Uterus (tissue), 3 donors: ENCODE measurements at regions not wholly inside any gene's neighbourhood (a gene's known extent, or its start where the extent isn't known, plus 50 kb on each side); places are given as distances from the start of the nearest gene placed in this dataset.

Experiments used
- DNase-seq, 2 donors: peaks; one replicate each; pipeline ENCODE4 v3.0.0-alpha.2; 2019 to 2020
- H3K27ac ChIP-seq, 2 donors: fragments of 200-600 bp; sonication (generic); 1 replicate in 1 of 2; 2 replicates in 1 of 2; pipeline ENCODE4 v1.5.1; 2016 to 2018
- H3K27me3 ChIP-seq, 2 donors: fragments of 200-600 bp; sonication (generic); one replicate each; pipeline ENCODE4 v1.5.1; 2018 to 2019; ENCODE audit warnings: control low read depth in 1 of 2
- H3K36me3 ChIP-seq, 2 donors: fragments of 200-600 bp; sonication (generic); one replicate each; pipeline ENCODE4 v1.5.1; 2019; ENCODE audit warnings: control low read depth in 1 of 2
- H3K4me1 ChIP-seq, 2 donors: fragments of 200-600 bp; sonication (generic); one replicate each; pipeline ENCODE4 v1.5.1; 2018 to 2019; ENCODE audit warnings: control low read depth in 1 of 2
- H3K4me3 ChIP-seq, 2 donors: fragments of 200-600 bp; sonication (generic); 1 replicate in 1 of 2; 2 replicates in 1 of 2; pipeline ENCODE4 v1.5.1; 2018 to 2019; ENCODE audit warnings: mild to moderate bottlenecking in 1 of 2
- H3K9me3 ChIP-seq, 2 donors: fragments of 200-600 bp; sonication (generic); one replicate each; pipeline ENCODE4 v1.5.1; 2019; ENCODE audit warnings: control low read depth in 1 of 2
- POLR2A ChIP-seq, 2 donors: fragments of 450-650 bp; IDR thresholded peaks; one replicate each; pipeline ENCODE4 v1.6.1; 2016; ENCODE audit warnings: antibody characterized with exemption in 2 of 2, mild to moderate bottlenecking in 1 of 2, moderate library complexity in 1 of 2
- intact Hi-C: fragments of 100-400 bp; cut with DNase I; formaldehyde crosslinking; loops from one replicate; pipeline ENCODE4 v1.15.1; 2023; ENCODE audit warnings: low total_unique reads
- TF ChIP-seq, protein P1 (sequence below), 4 experiments: fragments of 200-600 bp in 2 of 4; fragments of 450-650 bp in 2 of 4; sonication (generic) in 2 of 4; IDR thresholded peaks; one replicate each; pipeline ENCODE4 v1.5.1; 2016 to 2019; ENCODE audit warnings: antibody characterized with exemption in 4 of 4, mild to moderate bottlenecking in 2 of 4, moderate library complexity in 1 of 4
- donor health status: DM: yes; HTN: yes; CAD: no.

DNA sequence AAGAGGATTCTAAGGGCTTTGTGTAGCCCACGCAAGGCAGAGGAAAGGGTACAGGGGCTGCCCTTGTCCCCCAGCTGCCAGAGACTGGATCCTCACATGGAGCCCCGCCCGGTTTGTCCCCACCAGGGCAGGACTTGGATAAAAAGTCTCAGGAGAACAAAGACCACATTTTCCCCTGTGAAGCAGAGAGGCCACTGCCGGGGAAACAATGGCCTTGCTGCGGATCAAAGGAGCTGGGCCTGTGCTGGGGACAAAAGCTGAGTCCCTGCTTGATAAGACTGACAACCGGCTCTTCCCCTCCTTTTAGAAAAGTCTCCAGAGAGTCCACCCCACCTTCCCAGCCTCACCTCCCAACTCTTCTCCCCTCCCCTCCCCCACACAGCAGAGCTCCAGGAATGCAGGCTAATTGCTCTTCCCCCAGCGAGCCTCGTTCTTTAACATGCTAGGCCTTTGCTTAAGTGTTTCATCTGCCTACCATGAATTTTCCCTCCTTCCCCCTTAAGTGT is 142.4 kb downstream of the PLPP3 start:
- H3K27me3 ChIP-seq = no peaks in the 10 kb centered on the region
- H3K9me3 ChIP-seq = no peaks in the 10 kb centered on the region
- no peak overlapping the region for H3K27ac ChIP-seq
- intact Hi-C loops = no loop called here
- H3K36me3 ChIP-seq = no peaks in the 10 kb centered on the region
- no peak for TF ChIP-seq POLR2A (IDR thresholded peaks at IDR 0.05)
- TF ChIP-seq, protein P1, sequence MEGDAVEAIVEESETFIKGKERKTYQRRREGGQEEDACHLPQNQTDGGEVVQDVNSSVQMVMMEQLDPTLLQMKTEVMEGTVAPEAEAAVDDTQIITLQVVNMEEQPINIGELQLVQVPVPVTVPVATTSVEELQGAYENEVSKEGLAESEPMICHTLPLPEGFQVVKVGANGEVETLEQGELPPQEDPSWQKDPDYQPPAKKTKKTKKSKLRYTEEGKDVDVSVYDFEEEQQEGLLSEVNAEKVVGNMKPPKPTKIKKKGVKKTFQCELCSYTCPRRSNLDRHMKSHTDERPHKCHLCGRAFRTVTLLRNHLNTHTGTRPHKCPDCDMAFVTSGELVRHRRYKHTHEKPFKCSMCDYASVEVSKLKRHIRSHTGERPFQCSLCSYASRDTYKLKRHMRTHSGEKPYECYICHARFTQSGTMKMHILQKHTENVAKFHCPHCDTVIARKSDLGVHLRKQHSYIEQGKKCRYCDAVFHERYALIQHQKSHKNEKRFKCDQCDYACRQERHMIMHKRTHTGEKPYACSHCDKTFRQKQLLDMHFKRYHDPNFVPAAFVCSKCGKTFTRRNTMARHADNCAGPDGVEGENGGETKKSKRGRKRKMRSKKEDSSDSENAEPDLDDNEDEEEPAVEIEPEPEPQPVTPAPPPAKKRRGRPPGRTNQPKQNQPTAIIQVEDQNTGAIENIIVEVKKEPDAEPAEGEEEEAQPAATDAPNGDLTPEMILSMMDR (IDR thresholded peaks at IDR 0.05) = no peak
- no peak overlapping the region for H3K4me3 ChIP-seq
- no peak for DNase-seq
- no peaks in the 10 kb centered on the region for H3K4me1 ChIP-seq

DNA sequence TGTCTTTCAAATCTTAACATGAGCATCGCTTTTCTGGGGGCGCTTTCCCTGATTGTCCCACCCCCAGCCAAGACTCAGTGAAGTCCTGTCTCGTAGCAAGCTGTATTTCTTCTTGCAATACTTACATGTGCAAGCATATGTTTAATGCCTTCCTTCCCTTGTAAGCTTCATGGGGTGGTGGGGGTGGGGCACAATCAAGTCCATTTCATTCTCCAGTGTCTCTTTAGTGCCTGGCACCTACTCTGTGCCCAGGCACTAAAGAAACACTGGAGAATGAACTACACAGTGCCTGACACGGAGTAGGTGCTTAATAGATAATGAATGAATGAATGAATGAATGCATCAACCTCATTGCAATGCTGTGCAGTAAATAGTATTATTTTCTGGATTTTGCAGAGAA is 143.1 kb downstream of the PLPP3 start:
- H3K4me3 ChIP-seq = no peak overlapping the region
- H3K27me3 ChIP-seq = no peaks in the 10 kb centered on the region
- TF ChIP-seq, protein P1 (IDR thresholded peaks at IDR 0.05) = no peak
- no peak for TF ChIP-seq POLR2A (IDR thresholded peaks at IDR 0.05)
- H3K9me3 ChIP-seq = no peaks in the 10 kb centered on the region
- no peak for DNase-seq
- no peaks in the 10 kb centered on the region for H3K36me3 ChIP-seq
- no peak overlapping the region for H3K27ac ChIP-seq
- intact Hi-C loops = no loop called here
- no peaks in the 10 kb centered on the region for H3K4me1 ChIP-seq

DNA sequence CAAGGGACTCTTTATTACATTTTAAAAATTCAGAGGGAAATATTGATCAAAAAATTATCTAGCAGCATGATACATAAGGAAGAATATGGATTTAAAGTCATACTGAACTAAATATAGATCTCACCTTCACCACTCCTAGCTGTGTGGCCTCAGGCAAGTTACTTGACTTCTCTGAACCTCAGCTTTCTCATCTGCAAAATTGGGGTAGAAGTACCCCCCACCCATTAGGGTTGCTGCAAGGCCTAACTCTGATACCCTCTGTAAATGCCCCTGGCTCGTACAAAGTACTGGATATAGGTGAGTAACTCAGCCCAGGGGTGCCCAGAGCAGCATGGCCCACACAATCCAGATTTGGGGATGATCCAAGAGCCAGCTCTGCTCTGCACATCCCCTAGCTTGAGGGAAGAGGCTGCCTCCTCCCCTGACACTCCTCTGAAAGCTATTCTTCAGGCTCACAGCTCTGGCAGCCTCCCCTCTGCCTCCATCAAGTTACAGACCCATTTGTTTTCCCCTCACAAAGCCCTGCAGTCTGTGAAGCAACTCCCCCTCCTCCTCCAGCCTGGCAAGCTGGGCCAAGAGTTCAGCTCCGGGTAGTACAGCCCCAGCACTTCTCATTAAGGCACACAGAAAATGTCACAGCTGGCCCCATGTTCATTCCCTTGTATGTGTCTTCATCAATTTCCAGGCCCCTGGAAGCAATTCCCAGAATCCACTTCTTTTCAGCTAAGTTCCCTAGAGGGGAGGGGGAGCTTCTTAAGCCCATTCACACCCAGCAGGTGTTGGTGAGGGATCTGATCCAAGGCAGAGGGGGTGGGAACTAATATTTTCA is 143.7 kb downstream of the PLPP3 start:
- Histone ChIP-seq H3K4me3 (no peak overlapping the region), H3K27me3 (no peaks in the 10 kb centered on the region), H3K36me3 (no peaks in the 10 kb centered on the region), H3K27ac (no peak overlapping the region), H3K9me3 (no peaks in the 10 kb centered on the region), H3K4me1 (no peaks in the 10 kb centered on the region)
- no peak for TF ChIP-seq POLR2A (IDR thresholded peaks at IDR 0.05)
- no peak for DNase-seq
- intact Hi-C loops = no loop called here

DNA sequence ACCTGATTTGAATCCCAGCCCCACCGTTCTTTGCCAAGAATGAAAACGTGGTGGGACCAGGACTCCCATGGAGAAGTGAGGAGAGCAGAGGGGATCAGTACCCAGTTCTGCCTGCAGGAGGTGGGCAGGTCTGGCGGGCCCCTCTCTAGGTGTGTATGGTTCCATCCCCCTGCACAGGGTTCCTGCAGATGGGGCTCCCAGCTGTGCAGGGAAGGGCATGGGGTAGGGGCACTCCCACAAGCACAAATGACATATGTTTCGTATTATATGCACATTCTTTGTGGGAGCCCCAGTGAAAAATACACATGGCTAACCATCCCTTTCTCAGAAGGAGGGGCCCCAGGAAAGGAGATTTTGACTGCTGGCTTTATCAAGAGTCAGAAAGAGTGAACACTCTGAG is 144.6 kb downstream of the PLPP3 start:
- Histone ChIP-seq H3K36me3 (no peaks in the 10 kb centered on the region), H3K4me1 (no peaks in the 10 kb centered on the region), H3K27ac (no peak overlapping the region), H3K9me3 (no peaks in the 10 kb centered on the region), H3K4me3 (no peak overlapping the region), H3K27me3 (no peaks in the 10 kb centered on the region)
- TF ChIP-seq POLR2A (IDR thresholded peaks at IDR 0.05) = no peak
- TF ChIP-seq, protein P1 (IDR thresholded peaks at IDR 0.05) = no peak
- DNase-seq = no peak
- intact Hi-C loops = no loop called here

DNA sequence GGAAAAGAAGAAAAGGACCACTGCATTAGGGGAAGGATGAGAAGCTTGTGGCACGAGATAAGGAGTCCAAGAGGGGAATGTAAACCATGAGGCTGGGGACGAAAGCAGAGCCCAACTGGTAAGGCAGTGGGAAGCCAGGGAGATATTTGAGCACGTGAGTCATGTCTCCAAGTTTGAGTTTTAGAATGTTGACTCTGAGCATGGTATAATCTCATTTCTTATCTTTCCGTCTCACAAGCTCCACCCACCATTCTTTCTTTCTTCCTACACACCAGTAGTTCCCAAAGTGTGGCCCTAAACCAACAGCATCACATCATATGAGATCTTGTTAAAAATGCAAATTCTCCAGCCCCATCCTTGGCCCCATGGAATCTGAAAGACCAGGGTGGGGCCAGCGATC is 145.3 kb downstream of the PLPP3 start:
- DNase-seq = no peak
- Histone ChIP-seq H3K4me1 (no peaks in the 10 kb centered on the region), H3K4me3 (no peak overlapping the region), H3K36me3 (no peaks in the 10 kb centered on the region), H3K27me3 (no peaks in the 10 kb centered on the region), H3K9me3 (no peaks in the 10 kb centered on the region), H3K27ac (no peak overlapping the region)
- TF ChIP-seq, protein P1 (IDR thresholded peaks at IDR 0.05) = no peak
- no peak for TF ChIP-seq POLR2A (IDR thresholded peaks at IDR 0.05)
- intact Hi-C loops = no loop called here
